HG03103 (cell line): ENCODE measurements at regions not wholly inside any gene's neighbourhood (a gene's known extent, or its start where the extent isn't known, plus 50 kb on each side); places are given as distances from the start of the nearest gene placed in this dataset.
A peak's percentile ranks its signal among the peaks of the same experiment; 100 is the strongest.

Source experiments
- ATAC-seq: cut with Tn5 transposase; IDR thresholded peaks from one replicate; pipeline ENCODE4 v1.9.1; 2021; ENCODE audit warnings: low read depth; ENCODE audit not compliant: unreplicated experiment

GRCh38 chr1:162970021-162970420, 99.1 kb upstream of the RGS4 start:
- no peak for ATAC-seq

GRCh38 chr1:162966613-162967012, 102.5 kb upstream of the RGS4 start:
- no peak for ATAC-seq

GRCh38 chr1:162964901-162965300, 103.9 kb upstream of the CCDC190 start:
- no peak for ATAC-seq

- ATAC-seq, result no peak
Observed at GRCh38 chr1:162956922-162957321, 95.9 kb upstream of the CCDC190 start.

GRCh38 chr1:162954824-162955223, 93.8 kb upstream of the CCDC190 start:
- no peak for ATAC-seq

GRCh38 chr1:162952956-162953355, 92.0 kb upstream of the CCDC190 start:
- ATAC-seq, result no peak

- peak; percentile 92 for ATAC-seq
Observed at GRCh38 chr1:162951553-162952315, 90.8 kb upstream of the CCDC190 start.

GRCh38 chr1:162950187-162950586, 89.2 kb upstream of the CCDC190 start:
- ATAC-seq, result no peak

- ATAC-seq, result no peak
Observed at GRCh38 chr1:162946701-162947100, 85.7 kb upstream of the CCDC190 start.

- no peak for ATAC-seq
Observed at GRCh38 chr1:162944974-162945674, 84.1 kb upstream of the CCDC190 start.

GRCh38 chr1:162943622-162944021, 82.6 kb upstream of the CCDC190 start:
- ATAC-seq, result no peak

- ATAC-seq, result no peak
Observed at GRCh38 chr1:162942916-162943559, 82.1 kb upstream of the CCDC190 start.

GRCh38 chr1:162941024-162941423, 80.0 kb upstream of the CCDC190 start:
- ATAC-seq, result no peak

GRCh38 chr1:162939035-162939434, 78.1 kb upstream of the CCDC190 start:
- ATAC-seq, result no peak

GRCh38 chr1:162937716-162938395, 76.9 kb upstream of the CCDC190 start:
- ATAC-seq, result no peak

- ATAC-seq, result no peak
Observed at GRCh38 chr1:162930976-162931560, 70.1 kb upstream of the CCDC190 start.

- ATAC-seq, result no peak
Observed at GRCh38 chr1:162930532-162930931, 69.6 kb upstream of the CCDC190 start.

- ATAC-seq, result no peak
Observed at GRCh38 chr1:162929177-162929576, 68.2 kb upstream of the CCDC190 start.

- no peak for ATAC-seq
Observed at GRCh38 chr1:162928141-162928540, 67.2 kb upstream of the CCDC190 start.

- ATAC-seq, result no peak
Observed at GRCh38 chr1:162927421-162927820, 66.4 kb upstream of the CCDC190 start.

- ATAC-seq, result no peak
Observed at GRCh38 chr1:162926906-162927305, 65.9 kb upstream of the CCDC190 start.
